B cell (primary cell): ENCODE measurements at regions not wholly inside any gene's neighbourhood (a gene's known extent, or its start where the extent isn't known, plus 50 kb on each side); places are given as distances from the start of the nearest gene placed in this dataset.

Experiments used
- EZH2 ChIP-seq: IDR thresholded peaks from 2 replicates; pipeline ENCODE4 v1.6.1; 2012; ENCODE audit warnings: borderline replicate concordance, low read depth, mild to moderate bottlenecking, moderate library complexity, low read length; ENCODE audit not compliant: insufficient read depth, poor library complexity, severe bottlenecking
- TF ChIP-seq, protein P1 (sequence below): fragments of 200-600 bp; IDR thresholded peaks from one replicate; pipeline ENCODE4 v1.8.0; 2022; ENCODE audit warnings: antibody characterized with exemption, mild to moderate bottlenecking

DNA sequence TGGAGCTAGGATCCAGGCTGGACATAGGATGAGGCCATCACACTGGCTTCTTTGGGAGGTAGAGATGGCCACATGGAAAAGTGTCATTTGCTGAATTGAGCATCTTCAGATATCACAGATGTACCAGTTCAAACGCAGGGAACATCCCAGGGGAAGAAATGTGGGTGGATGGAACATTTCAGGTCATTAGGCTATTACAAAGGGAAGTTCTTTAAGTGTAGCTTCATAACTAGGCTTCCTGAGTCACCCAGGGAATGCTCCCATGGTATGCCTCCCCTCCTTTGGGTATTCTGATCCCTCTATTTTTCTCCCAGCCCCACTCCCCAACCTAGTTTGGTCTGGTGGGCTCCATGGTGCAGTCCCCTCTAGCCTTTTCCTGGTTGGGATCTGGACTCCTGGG, 69.8 kb upstream of the IRX3 start:
- TF ChIP-seq, protein P1, sequence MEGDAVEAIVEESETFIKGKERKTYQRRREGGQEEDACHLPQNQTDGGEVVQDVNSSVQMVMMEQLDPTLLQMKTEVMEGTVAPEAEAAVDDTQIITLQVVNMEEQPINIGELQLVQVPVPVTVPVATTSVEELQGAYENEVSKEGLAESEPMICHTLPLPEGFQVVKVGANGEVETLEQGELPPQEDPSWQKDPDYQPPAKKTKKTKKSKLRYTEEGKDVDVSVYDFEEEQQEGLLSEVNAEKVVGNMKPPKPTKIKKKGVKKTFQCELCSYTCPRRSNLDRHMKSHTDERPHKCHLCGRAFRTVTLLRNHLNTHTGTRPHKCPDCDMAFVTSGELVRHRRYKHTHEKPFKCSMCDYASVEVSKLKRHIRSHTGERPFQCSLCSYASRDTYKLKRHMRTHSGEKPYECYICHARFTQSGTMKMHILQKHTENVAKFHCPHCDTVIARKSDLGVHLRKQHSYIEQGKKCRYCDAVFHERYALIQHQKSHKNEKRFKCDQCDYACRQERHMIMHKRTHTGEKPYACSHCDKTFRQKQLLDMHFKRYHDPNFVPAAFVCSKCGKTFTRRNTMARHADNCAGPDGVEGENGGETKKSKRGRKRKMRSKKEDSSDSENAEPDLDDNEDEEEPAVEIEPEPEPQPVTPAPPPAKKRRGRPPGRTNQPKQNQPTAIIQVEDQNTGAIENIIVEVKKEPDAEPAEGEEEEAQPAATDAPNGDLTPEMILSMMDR: no peak
- TF ChIP-seq EZH2: no peak
